SHP77 treated with DMSO at 0.1 percent for 48 hours (cell line): ENCODE measurements at regions not wholly inside any gene's neighbourhood (a gene's known extent, or its start where the extent isn't known, plus 50 kb on each side); places are given as distances from the start of the nearest gene placed in this dataset.
"Not testable (repeated sequence)": the region's sequence is repeated elsewhere in the genome, so short reads cannot be mapped to it uniquely, and the experiment has no call there.

Source experiments
- DNase-seq: peaks from one replicate; lab custom pipeline; 2025; lab: John Stamatoyannopoulos, UW

DNA sequence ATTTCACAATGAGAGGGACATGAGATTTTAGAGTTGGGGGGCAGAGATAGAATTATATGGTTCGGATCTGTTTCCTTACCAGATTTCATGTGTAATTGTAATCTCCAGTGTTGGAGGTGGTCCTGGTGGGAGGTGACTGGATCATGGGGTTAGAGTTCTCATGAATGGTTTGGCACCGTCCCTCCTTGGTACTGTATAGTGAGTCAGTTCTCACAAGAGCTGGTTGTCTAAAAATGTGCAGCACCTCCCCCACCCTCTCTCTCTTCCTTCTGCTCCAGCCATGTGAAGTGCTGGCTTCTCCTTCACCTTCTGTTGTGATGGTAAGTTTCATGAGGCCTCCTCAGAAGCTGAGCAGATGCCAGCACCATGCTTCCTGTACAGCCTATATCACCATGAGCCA is 138.1 kb downstream of the SCG2 start:
- DNase-seq: no peak

GRCh38 chr2:223465793-223466192 is 136.4 kb downstream of the SCG2 start:
- no peak for DNase-seq

GRCh38 chr2:223467196-223467595 is 135.0 kb downstream of the SCG2 start:
- no peak for DNase-seq

GRCh38 chr2:223469270-223470046 is 132.7 kb downstream of the SCG2 start:
- DNase-seq: no peak

- DNase-seq: no peak
Observed at GRCh38 chr2:223470602-223471001, 131.6 kb downstream of the SCG2 start.

DNA sequence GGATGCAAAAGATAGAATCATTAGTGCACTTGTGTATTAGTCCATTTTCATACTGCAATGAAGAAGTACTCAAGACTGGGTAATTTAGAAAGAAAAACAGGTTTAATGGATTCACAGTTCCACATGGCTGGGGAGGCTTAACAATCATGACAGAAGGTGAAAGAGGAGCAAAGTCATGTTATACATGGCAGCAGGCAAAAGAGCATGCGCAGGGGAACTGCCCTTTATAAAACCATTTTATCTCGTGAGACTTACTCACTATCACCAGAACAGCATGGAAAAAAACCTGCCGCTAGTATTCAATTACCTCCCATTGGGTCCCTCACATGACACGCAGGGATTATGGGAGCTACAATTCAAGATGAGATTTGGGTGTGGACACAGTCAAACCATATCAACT is 129.4 kb downstream of the SCG2 start:
- DNase-seq: no peak

- DNase-seq: no peak
Observed at GRCh38 chr2:223474893-223475292, 127.3 kb downstream of the SCG2 start.

DNA sequence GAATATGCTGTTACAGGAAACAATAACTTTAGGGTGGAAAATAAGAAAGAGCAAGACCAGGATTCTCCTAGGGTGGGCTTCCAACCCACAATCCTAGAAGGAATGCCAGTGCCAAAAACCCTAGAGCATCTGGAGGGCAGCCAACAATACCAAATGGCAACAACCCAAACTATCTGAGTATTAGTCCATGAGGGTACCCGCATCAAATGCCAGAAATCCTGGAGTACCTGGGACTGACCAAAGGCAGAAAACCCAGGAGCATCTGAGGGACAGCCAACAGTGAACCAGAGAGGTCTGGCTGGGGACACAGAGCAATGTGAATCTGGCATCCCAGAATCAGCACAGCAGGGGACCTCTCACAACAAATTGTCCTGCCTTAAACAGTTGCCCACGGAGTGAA is 126.3 kb downstream of the SCG2 start:
- no peak for DNase-seq

DNA sequence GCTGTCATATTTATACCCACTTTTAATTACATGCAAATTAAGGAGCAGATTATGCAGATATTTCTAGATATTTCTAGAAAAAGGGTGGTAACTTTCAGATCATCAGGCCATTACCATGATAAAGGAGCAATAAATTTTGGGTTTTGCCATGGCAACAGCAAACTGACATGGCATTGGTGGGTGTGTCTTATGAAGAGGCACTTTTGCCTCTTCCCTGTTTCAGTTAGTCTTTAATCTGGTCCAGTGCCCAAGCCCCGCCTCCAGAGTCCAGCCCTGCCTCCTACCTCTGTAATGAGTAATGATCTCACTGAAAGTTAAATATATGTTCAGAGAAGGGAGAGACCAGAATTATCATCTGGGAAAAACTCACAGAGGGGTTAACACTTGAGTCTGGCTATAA is 124.8 kb downstream of the SCG2 start:
- no peak for DNase-seq

- DNase-seq: no peak
Observed at GRCh38 chr2:223481486-223481885, 120.7 kb downstream of the SCG2 start.

GRCh38 chr2:223486751-223487150 is 115.4 kb downstream of the SCG2 start:
- DNase-seq: no peak

DNA sequence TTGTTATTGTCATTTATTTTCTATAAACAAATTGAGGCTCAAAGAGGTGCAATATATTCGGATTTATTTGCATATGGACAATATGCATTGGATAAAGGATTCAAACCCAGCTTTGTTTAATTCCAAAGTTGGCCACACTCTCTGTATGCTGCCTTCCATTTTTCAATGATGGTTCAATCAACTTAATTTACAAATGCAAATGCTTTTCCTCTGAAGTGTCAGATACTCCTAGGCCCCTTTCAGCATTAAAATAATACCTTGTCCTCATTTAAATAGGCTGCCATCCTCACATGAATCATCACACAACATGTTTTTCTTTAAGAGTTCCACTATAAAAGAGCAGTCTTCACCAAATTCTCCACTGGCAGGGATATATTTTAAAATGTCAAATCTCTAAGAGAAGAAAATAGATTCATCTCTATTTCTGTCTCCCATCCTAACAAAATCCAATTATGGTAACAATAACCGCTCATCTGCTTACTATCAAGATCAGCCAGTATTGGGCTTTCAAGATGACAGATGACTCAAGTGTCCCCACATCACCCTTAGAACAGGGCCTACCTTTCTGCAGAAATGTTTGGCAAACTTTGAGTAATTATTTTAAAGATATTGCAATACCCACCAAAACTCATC is 114.8 kb downstream of the SCG2 start:
- no peak for DNase-seq

- no peak for DNase-seq
Observed at GRCh38 chr2:223488814-223489213, 113.3 kb downstream of the SCG2 start.

DNA sequence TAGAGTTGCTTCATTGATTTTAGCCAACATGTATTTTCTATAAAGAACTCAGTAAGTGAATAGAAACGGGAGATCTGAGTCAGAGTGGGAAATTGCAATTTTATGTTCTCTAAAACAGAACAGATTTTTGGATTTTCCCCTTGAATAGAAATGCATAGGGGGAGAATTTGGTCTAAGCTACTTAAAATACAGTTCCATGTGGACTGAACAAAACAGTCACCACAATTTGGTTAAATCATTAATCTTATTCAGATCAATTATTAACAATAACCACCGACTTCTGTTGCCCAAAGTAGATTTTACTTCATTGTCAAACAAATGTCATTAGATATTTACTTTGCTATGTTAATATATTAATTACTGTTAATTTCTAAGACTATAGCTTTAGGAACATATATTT is 107.7 kb downstream of the SCG2 start:
- DNase-seq: no peak

DNA sequence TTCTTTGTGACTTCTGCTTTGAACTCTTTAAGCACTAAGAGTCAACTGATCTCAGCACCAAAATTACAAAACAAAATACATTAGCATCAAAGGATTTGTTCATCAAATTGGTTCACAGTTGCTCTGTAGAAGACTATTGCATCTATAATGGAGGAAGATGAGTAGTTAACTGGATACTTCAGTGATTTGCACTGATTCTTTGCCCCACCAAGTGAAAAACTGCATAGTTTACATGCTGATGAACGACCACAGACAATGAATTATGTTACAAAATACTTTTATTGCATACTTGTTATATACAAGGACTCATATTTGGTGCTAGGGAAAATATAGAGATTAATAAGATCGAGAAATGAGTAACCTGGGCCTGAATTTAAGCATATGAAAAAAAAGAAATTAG is 107.2 kb downstream of the SCG2 start:
- DNase-seq: no peak

GRCh38 chr2:223496853-223497252 is 105.3 kb downstream of the SCG2 start:
- not testable (repeated sequence) for DNase-seq

- DNase-seq: no peak
Observed at GRCh38 chr2:223500709-223501108, 101.5 kb downstream of the SCG2 start.

DNA sequence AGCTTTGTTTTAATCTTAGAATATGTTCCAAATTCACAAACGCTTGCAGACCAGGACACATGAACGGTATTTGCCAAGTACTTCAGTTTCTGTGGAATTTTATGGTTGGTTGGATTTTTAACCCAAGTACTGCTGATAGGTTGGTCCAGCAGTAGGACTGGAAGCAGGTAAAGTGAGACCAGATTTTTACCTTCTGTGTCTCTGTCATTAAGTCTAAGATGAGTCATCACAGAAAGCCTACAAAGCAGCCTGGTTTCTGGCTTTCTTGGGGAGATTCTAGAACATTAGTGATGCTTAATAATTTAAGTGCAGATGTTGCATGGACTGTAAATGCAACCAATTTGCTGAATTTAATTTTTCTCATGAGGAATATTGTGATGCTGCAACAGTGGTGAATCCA is 100.5 kb downstream of the SCG2 start:
- DNase-seq: no peak

- no peak for DNase-seq
Observed at GRCh38 chr2:223503746-223504145, 98.4 kb downstream of the SCG2 start.

- DNase-seq: no peak
Observed at GRCh38 chr2:223508372-223508771, 93.8 kb downstream of the SCG2 start.

GRCh38 chr2:223510713-223511112 is 91.4 kb downstream of the SCG2 start:
- DNase-seq: no peak

DNA sequence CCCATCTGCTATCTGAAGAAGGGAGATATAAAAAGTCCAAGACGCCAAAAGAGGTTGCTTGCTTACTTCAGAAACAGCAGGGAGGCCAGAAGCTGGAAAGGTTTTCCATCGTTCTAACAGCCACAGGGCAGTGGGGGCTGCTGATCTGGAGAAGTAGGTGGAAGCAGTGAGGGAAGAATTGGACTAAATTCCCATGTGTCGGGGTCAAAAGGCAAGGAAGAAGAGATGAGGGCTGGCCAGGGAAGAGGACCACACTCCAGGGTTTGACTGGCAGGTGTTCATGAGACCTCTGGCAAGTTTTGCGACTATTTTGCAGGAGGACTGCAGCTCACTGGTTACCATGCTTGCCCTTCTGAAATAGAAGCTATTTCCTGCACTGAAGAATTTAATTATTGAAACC is 91.0 kb downstream of the SCG2 start:
- DNase-seq: no peak

- DNase-seq: no peak
Observed at GRCh38 chr2:223513771-223514455, 88.2 kb downstream of the SCG2 start.
